DOHH2 (cell line): ENCODE measurements at regions not wholly inside any gene's neighbourhood (a gene's known extent, or its start where the extent isn't known, plus 50 kb on each side); places are given as distances from the start of the nearest gene placed in this dataset.

Experiments used
- EZH2phosphoT487 ChIP-seq: fragments of 200-600 bp; sonication (generic); IDR thresholded peaks from 2 replicates; pipeline ENCODE4 v1.6.1; 2017; ENCODE audit warnings: borderline replicate concordance, mild to moderate bottlenecking, antibody characterized with exemption, low read length, moderate library complexity, mixed read lengths
- TF ChIP-seq, protein P1 (sequence below): fragments of 200-600 bp; sonication (generic); IDR thresholded peaks from one replicate; pipeline ENCODE4 v1.5.1; 2014; ENCODE audit warnings: antibody characterized with exemption, mild to moderate bottlenecking, low read depth, low read length; ENCODE audit not compliant: poor library complexity, severe bottlenecking

DNA sequence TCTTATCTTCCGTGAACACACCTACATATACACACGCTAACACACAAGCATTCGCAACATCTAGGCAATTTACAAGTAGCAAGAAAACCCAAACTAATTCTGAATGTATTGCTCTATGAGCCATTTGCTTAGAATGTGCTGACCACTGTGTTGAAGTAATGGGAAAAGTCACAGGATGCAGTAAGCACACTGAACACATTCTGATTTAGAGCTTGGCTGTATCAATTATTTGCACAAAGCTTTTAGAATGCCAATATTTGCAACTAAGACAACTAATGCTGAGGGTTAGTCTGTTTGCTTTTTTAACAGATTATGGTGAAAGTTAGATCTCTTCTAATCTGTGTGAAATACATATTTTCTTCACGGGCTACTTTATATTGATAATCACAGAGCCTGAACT, 179.8 kb upstream of the ELAC2 start:
- TF ChIP-seq, protein P1, sequence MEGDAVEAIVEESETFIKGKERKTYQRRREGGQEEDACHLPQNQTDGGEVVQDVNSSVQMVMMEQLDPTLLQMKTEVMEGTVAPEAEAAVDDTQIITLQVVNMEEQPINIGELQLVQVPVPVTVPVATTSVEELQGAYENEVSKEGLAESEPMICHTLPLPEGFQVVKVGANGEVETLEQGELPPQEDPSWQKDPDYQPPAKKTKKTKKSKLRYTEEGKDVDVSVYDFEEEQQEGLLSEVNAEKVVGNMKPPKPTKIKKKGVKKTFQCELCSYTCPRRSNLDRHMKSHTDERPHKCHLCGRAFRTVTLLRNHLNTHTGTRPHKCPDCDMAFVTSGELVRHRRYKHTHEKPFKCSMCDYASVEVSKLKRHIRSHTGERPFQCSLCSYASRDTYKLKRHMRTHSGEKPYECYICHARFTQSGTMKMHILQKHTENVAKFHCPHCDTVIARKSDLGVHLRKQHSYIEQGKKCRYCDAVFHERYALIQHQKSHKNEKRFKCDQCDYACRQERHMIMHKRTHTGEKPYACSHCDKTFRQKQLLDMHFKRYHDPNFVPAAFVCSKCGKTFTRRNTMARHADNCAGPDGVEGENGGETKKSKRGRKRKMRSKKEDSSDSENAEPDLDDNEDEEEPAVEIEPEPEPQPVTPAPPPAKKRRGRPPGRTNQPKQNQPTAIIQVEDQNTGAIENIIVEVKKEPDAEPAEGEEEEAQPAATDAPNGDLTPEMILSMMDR = no peak
- no peak for TF ChIP-seq EZH2phosphoT487
